ENCODE measurements at regions not wholly inside any gene's neighbourhood (a gene's known extent, or its start where the extent isn't known, plus 50 kb on each side); places are given as distances from the start of the nearest gene placed in this dataset.

DNA sequence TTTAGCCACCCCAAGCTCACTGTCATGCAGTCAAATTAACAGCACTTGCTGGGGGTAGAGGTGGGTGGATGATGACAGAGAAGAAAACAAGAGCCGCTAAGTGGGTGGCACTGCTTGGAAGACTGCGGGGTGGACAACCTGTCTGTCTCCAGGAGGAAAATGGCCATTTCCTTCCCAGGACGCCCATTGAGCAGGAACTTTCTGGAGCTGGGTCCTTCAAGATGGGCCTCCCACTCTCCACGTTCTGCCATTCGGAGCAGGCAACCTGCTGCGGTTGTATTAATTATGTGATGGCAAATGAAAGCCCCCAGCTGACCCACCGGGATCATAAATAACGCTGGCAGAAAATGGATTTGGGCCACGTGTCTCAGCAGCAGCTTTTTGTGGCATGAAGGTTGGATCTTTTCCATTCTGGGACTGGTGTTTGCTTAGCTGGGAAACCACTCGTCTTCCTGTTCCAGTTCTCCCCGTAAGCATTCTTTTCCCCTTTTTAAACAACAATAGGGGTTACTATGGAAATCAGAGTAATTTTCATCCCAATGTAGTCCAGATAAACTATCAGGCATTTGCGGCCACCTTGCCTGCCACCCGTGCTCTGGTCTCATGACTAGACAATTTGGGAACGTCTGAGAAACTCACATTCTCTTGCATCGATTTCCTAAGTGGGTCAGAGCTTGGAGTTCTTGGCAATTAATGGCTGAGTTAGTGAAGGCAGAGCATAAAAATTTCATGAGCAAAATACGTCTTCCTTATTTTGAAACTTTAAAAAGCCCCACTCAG is 215.5 kb downstream of the ANKRD60 start:
- H3K27ac Mint-ChIP-seq (ENCODE audit: unreplicated experiment), result no peak overlapping the region
- H3K4me3 Mint-ChIP-seq (ENCODE audit: unreplicated experiment), result no peak overlapping the region
- TF ChIP-seq, protein P1, sequence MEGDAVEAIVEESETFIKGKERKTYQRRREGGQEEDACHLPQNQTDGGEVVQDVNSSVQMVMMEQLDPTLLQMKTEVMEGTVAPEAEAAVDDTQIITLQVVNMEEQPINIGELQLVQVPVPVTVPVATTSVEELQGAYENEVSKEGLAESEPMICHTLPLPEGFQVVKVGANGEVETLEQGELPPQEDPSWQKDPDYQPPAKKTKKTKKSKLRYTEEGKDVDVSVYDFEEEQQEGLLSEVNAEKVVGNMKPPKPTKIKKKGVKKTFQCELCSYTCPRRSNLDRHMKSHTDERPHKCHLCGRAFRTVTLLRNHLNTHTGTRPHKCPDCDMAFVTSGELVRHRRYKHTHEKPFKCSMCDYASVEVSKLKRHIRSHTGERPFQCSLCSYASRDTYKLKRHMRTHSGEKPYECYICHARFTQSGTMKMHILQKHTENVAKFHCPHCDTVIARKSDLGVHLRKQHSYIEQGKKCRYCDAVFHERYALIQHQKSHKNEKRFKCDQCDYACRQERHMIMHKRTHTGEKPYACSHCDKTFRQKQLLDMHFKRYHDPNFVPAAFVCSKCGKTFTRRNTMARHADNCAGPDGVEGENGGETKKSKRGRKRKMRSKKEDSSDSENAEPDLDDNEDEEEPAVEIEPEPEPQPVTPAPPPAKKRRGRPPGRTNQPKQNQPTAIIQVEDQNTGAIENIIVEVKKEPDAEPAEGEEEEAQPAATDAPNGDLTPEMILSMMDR (IDR thresholded peaks at IDR 0.05; ENCODE audit: partially characterized antibody, unreplicated experiment), result no peak
- H3K27me3 Mint-ChIP-seq (ENCODE audit: unreplicated experiment), result peaks cover 4% of the 10 kb centered on the region
- H3K4me1 Mint-ChIP-seq (ENCODE audit: low read depth, unreplicated experiment), result peaks cover 2% of the 10 kb centered on the region
- H3K36me3 Mint-ChIP-seq (ENCODE audit: unreplicated experiment), result peaks cover 4% of the 10 kb centered on the region
- peaks cover 3% of the 10 kb centered on the region for H3K9me3 Mint-ChIP-seq (ENCODE audit: unreplicated experiment)
- no peak for DNase-seq

DNA sequence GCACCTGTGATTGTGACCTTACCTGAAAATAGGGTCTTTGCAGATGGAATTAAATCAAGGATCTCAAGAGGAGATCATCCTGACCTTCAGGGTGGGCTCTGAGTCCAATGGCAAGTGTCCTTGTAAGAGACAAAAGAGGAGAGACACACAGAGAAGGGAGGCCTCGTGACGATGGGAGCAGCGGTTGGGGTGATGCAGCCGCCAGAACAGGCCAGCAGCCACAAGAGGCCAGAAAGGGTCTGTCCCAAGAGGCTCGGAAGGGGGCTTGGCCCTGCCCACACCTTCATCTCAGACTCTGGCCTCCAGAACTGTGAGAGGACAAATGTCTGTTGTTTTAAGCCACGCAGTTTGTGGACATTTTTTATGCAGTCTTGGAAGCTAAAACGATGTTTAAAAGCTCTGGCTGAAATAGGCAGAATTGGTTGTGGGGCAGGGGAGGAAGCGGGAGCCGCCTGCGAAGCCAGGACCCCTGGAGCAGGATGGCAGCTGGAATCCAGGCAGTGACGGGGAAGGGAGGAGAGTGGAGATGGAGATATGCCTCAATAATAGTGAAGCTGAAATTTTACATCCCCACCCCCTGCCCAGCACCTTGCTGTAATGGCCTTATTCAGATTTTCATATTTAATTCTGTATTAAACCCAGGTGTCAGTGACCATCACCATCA is 216.4 kb downstream of the ANKRD60 start:
- peaks cover 5% of the 10 kb centered on the region for H3K27me3 Mint-ChIP-seq (ENCODE audit: unreplicated experiment)
- TF ChIP-seq, protein P1 (IDR thresholded peaks at IDR 0.05; ENCODE audit: partially characterized antibody, unreplicated experiment), result no peak
- H3K27ac Mint-ChIP-seq (ENCODE audit: unreplicated experiment), result no peak overlapping the region
- H3K36me3 Mint-ChIP-seq (ENCODE audit: unreplicated experiment), result peaks cover 4% of the 10 kb centered on the region
- no peak for DNase-seq
- peaks cover 2% of the 10 kb centered on the region for H3K4me1 Mint-ChIP-seq (ENCODE audit: low read depth, unreplicated experiment)
- peaks cover 3% of the 10 kb centered on the region for H3K9me3 Mint-ChIP-seq (ENCODE audit: unreplicated experiment)
- H3K4me3 Mint-ChIP-seq (ENCODE audit: unreplicated experiment), result no peak overlapping the region

DNA sequence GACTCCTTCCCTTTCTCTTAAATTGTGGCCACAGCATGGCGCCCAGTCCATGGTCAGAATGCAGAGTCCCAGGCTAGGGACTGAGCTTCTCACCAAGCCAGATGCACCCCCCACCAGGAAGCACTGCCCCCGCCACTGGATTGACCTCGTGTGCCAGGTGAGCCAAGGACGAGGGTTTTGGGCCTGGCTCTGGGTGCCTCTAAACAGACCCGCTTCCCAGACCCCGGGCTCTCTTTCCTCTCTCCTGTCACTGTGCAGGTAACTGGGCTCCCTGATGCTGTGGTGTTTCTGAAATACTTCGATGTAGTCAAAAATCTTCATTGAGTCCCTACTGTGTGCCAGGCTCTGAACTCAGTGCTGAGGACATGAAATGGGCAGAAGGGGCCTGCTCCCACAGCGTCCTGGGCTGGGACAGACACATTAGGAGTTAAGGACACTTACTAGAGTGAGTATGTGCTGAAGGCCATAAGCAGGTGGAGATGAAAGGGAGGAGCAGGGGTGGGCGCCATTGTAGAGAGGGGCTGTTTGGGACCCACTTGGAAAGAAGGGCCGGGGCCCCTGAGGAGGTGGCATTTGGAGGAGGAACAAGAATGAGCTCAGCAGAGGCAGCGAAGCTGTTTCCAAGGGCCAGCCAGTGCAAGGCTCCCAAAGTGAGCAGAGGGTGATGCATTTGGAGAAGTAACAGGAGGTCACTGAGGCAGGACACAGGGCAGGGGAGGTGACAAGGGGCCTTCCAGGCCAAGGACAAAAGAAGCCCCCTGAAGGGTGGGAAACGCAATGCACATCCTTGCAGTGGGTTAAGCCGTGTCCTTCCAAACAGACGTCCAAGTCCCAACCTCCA is 217.1 kb downstream of the ANKRD60 start:
- no peak overlapping the region for H3K27ac Mint-ChIP-seq (ENCODE audit: unreplicated experiment)

DNA sequence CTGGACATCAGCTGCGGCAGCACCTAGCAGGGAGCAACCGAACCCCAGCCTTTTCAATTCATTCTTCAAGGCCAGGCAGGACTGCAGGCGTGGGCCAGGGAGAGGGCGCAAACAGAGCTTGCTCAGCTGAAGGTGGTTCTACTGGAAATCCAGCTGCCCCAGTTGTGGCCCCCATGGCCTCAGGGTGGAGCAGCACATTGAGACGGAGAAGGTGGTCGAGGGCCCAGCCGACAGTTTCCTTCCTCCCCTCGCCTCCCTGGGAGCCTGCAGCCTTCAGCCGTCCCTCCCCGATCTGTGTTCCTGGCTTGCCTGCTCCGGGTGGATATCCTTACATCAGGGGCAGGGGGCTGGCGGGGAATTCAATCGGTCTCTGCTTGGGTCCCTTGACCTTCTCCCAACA is 217.8 kb downstream of the ANKRD60 start:
- no peak for DNase-seq
- Mint-ChIP-seq H3K27me3 (ENCODE audit: unreplicated experiment) (peaks cover 5% of the 10 kb centered on the region), H3K9me3 (ENCODE audit: unreplicated experiment) (peaks cover 3% of the 10 kb centered on the region), H3K36me3 (ENCODE audit: unreplicated experiment) (peaks cover 2% of the 10 kb centered on the region), H3K4me1 (ENCODE audit: low read depth, unreplicated experiment) (peaks cover 2% of the 10 kb centered on the region), H3K4me3 (ENCODE audit: unreplicated experiment) (no peak overlapping the region), H3K27ac (ENCODE audit: unreplicated experiment) (no peak overlapping the region)
- TF ChIP-seq, protein P1 (IDR thresholded peaks at IDR 0.05; ENCODE audit: partially characterized antibody, unreplicated experiment), result no peak

More for the DNA sequence above, 217.1 kb downstream of the ANKRD60 start:
- Mint-ChIP-seq H3K9me3 (ENCODE audit: unreplicated experiment) (peaks cover 3% of the 10 kb centered on the region), H3K4me3 (ENCODE audit: unreplicated experiment) (no peak overlapping the region), H3K4me1 (ENCODE audit: low read depth, unreplicated experiment) (peaks cover 2% of the 10 kb centered on the region), H3K27me3 (ENCODE audit: unreplicated experiment) (peaks cover 5% of the 10 kb centered on the region), H3K36me3 (ENCODE audit: unreplicated experiment) (peaks cover 4% of the 10 kb centered on the region)
- DNase-seq, result no peak
- TF ChIP-seq, protein P1 (IDR thresholded peaks at IDR 0.05; ENCODE audit: partially characterized antibody, unreplicated experiment), result no peak

Measured in glutamatergic neuron (in vitro differentiated cells).